A673 (cell line): ENCODE measurements at regions not wholly inside any gene's neighbourhood (a gene's known extent, or its start where the extent isn't known, plus 50 kb on each side); places are given as distances from the start of the nearest gene placed in this dataset.

Experiments used
- BruUV-seq: library from RNA; stranded (reverse); fragments of 400-500 nt; replicated peaks from 2 replicates; lab custom pipeline; 2021; lab: Mats Ljungman, UMichigan
- CTCF ChIA-PET: fragments of 300-600 bp; sonication (Branson Sonifier 250); formaldehyde crosslinking; loops from one replicate; lab custom pipeline; 2022; ENCODE audit warnings: antibody characterized with exemption; lab: Charles Lee
- POLR2A ChIA-PET: fragments of 300-600 bp; sonication (Branson Sonifier 250); formaldehyde crosslinking; loops from one replicate; lab custom pipeline; 2022; ENCODE audit warnings: antibody characterized with exemption; ENCODE audit not compliant: low non-redundant PET; lab: Charles Lee
- DNase-seq: peaks from one replicate; pipeline ENCODE4 v3.0.0-alpha.2; 2015; ENCODE audit warnings: low spot score
- H3K27ac ChIP-seq: fragments of 200-600 bp; sonication (generic); 2 replicates; pipeline ENCODE4 v1.5.1; 2016; ENCODE audit warnings: mixed run types, low read depth, mild to moderate bottlenecking, mixed read lengths, antibody characterized with exemption, low read length; ENCODE audit not compliant: poor library complexity, severe bottlenecking
- H3K27me3 ChIP-seq: fragments of 200-600 bp; sonication (generic); replicated peaks from 2 replicates; pipeline ENCODE4 v1.6.1; 2017; ENCODE audit warnings: mixed run types, low read depth, mild to moderate bottlenecking, mixed read lengths, antibody characterized with exemption, low read length; ENCODE audit not compliant: insufficient read depth, poor library complexity
- H3K36me3 ChIP-seq: fragments of 200-600 bp; sonication (generic); 2 replicates; pipeline ENCODE4 v1.6.1; 2016; ENCODE audit warnings: mixed run types, mild to moderate bottlenecking, mixed read lengths, antibody characterized with exemption, low read length; ENCODE audit not compliant: insufficient read depth, poor library complexity, severe bottlenecking
- H3K4me1 ChIP-seq: fragments of 200-600 bp; sonication (generic); 2 replicates; pipeline ENCODE4 v1.6.1; 2017; ENCODE audit warnings: mixed run types, mild to moderate bottlenecking, mixed read lengths, antibody characterized with exemption, low read length; ENCODE audit not compliant: insufficient read depth, poor library complexity, severe bottlenecking
- H3K4me3 ChIP-seq: fragments of 200-600 bp; sonication (generic); 2 replicates; pipeline ENCODE4 v1.5.1; 2016; ENCODE audit warnings: low read depth, mixed run types, mild to moderate bottlenecking, mixed read lengths, low read length; ENCODE audit not compliant: poor library complexity, severe bottlenecking
- H3K9me3 ChIP-seq: fragments of 200-600 bp; sonication (generic); 2 replicates; pipeline ENCODE4 v1.6.1; 2016; ENCODE audit warnings: mixed run types, low read depth, mild to moderate bottlenecking, mixed read lengths, antibody characterized with exemption, low read length; ENCODE audit not compliant: poor library complexity, severe bottlenecking
- EZH2 ChIP-seq: fragments of 200-600 bp; sonication (generic); IDR thresholded peaks from 2 replicates; pipeline ENCODE4 v1.6.1; 2017; ENCODE audit warnings: borderline replicate concordance, low read depth, mild to moderate bottlenecking, mixed read lengths, antibody characterized with exemption, low read length; ENCODE audit not compliant: poor library complexity, severe bottlenecking
- intact Hi-C: fragments of 100-400 bp; cut with micrococcal nuclease; formaldehyde crosslinking; loops from one replicate; pipeline ENCODE4 v1.10.0; 2022; ENCODE audit not compliant: unreplicated experiment
- TF ChIP-seq, protein P1 (sequence below): fragments of 300-800, 200-600 bp; sonication (generic); conservative IDR thresholded peaks from 2 replicates; pipeline ENCODE4 v1.5.1; 2017; ENCODE audit warnings: low read depth, mild to moderate bottlenecking, antibody characterized with exemption, low read length, moderate library complexity, mixed read lengths

DNA sequence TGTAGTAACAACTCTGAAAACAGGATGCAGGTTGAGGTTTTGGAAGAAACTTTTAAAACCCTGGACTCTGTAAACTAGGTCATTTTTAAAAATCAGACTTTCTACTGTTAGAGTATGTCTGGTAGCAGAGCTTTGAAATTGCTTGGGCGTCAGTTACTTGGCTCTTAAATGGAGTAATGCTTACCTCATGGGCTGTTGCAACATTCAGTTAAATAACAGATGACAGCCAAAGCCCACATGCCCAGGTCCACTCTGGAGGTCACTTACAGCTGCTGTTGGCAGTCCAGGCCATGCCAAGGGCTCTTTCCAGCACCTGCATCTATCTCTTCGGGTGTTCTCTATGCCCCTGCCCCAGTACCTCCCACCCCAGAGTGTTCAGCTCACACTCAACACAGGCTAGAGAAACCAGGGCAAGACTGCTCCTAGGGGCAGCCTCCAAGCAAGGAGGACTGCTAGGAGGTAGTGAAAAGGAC, 96.4 kb downstream of the BANF2 start:
- no peaks in the 10 kb centered on the region for H3K9me3 ChIP-seq
- no peaks in the 10 kb centered on the region for H3K36me3 ChIP-seq
- ChIA-PET POLR2A (no interaction called here), CTCF (no interaction called here)
- H3K27ac ChIP-seq, result no peak overlapping the region
- H3K4me3 ChIP-seq, result no peak overlapping the region
- H3K27me3 ChIP-seq, result peaks cover 8% of the 10 kb centered on the region
- BruUV-seq, result no TSS peak
- intact Hi-C loops, result no loop called here
- no peak for DNase-seq
- no peaks in the 10 kb centered on the region for H3K4me1 ChIP-seq
- TF ChIP-seq, protein P1, sequence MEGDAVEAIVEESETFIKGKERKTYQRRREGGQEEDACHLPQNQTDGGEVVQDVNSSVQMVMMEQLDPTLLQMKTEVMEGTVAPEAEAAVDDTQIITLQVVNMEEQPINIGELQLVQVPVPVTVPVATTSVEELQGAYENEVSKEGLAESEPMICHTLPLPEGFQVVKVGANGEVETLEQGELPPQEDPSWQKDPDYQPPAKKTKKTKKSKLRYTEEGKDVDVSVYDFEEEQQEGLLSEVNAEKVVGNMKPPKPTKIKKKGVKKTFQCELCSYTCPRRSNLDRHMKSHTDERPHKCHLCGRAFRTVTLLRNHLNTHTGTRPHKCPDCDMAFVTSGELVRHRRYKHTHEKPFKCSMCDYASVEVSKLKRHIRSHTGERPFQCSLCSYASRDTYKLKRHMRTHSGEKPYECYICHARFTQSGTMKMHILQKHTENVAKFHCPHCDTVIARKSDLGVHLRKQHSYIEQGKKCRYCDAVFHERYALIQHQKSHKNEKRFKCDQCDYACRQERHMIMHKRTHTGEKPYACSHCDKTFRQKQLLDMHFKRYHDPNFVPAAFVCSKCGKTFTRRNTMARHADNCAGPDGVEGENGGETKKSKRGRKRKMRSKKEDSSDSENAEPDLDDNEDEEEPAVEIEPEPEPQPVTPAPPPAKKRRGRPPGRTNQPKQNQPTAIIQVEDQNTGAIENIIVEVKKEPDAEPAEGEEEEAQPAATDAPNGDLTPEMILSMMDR, result no peak
- TF ChIP-seq EZH2, result no peak

DNA sequence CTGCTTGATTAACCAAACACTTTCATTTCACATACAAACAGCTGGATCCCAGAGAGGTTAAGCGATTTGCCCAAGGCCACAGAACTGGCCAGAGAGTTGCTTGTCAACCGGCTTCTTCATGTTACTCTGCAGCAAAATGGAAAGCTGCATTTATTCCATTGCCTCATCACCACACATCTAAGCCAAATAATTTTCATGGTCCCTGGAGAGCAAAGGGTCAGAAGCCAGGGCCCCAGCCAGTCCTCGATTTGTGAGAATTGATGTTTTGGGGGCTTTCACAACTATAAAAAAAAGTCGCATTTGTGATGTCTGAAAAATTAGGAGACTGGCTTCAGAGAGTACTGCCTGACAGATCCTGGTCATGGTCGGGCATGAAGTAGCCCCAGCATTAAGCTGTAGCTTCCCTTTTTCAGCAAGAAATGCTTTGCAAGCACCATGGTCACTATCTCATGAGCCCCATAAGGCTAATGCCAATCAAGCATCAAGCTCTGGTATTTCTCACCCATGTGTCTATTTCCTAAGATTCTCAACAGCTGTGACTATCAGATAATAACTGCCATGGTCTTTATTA, 95.8 kb downstream of the BANF2 start:
- Histone ChIP-seq H3K27ac (no peak overlapping the region), H3K27me3 (peaks cover 8% of the 10 kb centered on the region), H3K9me3 (no peaks in the 10 kb centered on the region), H3K36me3 (no peaks in the 10 kb centered on the region), H3K4me1 (no peaks in the 10 kb centered on the region), H3K4me3 (no peak overlapping the region)
- TF ChIP-seq, protein P1, result no peak
- no peak for TF ChIP-seq EZH2
- no peak for DNase-seq
- intact Hi-C loops, result no loop called here
- no TSS peak for BruUV-seq
- CTCF ChIA-PET, result no interaction called here
- POLR2A ChIA-PET, result no interaction called here

GRCh38 chr20:17795003-17795402, 95.2 kb downstream of the BANF2 start:
- POLR2A ChIA-PET, result no interaction called here
- no peak for DNase-seq
- CTCF ChIA-PET, result no interaction called here
- H3K4me1 ChIP-seq, result no peaks in the 10 kb centered on the region
- no peaks in the 10 kb centered on the region for H3K9me3 ChIP-seq
- H3K36me3 ChIP-seq, result no peaks in the 10 kb centered on the region
- no peak overlapping the region for H3K27ac ChIP-seq
- H3K27me3 ChIP-seq, result peaks cover 8% of the 10 kb centered on the region
- intact Hi-C loops, result no loop called here
- BruUV-seq, result no TSS peak
- TF ChIP-seq, protein P1, result no peak
- no peak for TF ChIP-seq EZH2
- H3K4me3 ChIP-seq, result no peak overlapping the region
